ENCODE measurements at regions not wholly inside any gene's neighbourhood (a gene's known extent, or its start where the extent isn't known, plus 50 kb on each side); places are given as distances from the start of the nearest gene placed in this dataset.
"Not testable (repeated sequence)": the region's sequence is repeated elsewhere in the genome, so short reads cannot be mapped to it uniquely, and the experiment has no call there.

DNA sequence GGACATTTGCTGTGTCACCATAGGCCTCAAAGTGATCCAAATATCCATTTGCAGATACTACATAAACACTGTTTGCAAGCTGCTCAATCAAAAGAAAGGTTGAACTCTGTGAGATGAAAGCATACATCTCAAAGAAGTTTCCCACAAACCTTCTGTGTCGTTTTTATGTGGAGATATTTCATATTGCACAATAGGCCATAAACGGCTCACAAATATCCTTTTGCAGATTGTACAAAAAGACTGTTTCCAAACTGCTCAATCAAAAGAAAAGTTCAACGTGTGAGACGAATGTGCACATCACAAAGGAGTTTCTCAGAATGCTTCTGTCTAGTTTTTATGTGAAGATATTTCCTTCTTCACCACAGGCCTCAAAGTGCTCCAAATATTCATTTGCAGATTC, 1857.4 kb downstream of the UQCRFS1 start:
- not testable (repeated sequence) for TF ChIP-seq EP300, POLR2A, POLR2AphosphoS5 (IDR thresholded peaks at IDR 0.05)
- TF ChIP-seq, protein P1, sequence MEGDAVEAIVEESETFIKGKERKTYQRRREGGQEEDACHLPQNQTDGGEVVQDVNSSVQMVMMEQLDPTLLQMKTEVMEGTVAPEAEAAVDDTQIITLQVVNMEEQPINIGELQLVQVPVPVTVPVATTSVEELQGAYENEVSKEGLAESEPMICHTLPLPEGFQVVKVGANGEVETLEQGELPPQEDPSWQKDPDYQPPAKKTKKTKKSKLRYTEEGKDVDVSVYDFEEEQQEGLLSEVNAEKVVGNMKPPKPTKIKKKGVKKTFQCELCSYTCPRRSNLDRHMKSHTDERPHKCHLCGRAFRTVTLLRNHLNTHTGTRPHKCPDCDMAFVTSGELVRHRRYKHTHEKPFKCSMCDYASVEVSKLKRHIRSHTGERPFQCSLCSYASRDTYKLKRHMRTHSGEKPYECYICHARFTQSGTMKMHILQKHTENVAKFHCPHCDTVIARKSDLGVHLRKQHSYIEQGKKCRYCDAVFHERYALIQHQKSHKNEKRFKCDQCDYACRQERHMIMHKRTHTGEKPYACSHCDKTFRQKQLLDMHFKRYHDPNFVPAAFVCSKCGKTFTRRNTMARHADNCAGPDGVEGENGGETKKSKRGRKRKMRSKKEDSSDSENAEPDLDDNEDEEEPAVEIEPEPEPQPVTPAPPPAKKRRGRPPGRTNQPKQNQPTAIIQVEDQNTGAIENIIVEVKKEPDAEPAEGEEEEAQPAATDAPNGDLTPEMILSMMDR (IDR thresholded peaks at IDR 0.05): not testable (repeated sequence)
